HFF-Myc (cell line): ENCODE measurements at regions not wholly inside any gene's neighbourhood (a gene's known extent, or its start where the extent isn't known, plus 50 kb on each side); places are given as distances from the start of the nearest gene placed in this dataset.
"Not testable (repeated sequence)": the region's sequence is repeated elsewhere in the genome, so short reads cannot be mapped to it uniquely, and the experiment has no call there.

Experiments used
- DNase-seq: peaks from one replicate; pipeline ENCODE4 v3.0.0-alpha.2; 2011; ENCODE audit warnings: low read depth; ENCODE audit errors: extremely low read depth
- H3K4me3 ChIP-seq: replicated peaks from 2 replicates; pipeline ENCODE4 v1.5.1; 2011; ENCODE audit warnings: low read depth, mild to moderate bottlenecking, control low read depth, low read length
- TF ChIP-seq, protein P1 (sequence below): IDR thresholded peaks from 2 replicates; pipeline ENCODE4 v1.5.1; 2012; ENCODE audit warnings: mild to moderate bottlenecking, low read depth, low read length, control low read depth; ENCODE audit errors: missing control alignments

DNA sequence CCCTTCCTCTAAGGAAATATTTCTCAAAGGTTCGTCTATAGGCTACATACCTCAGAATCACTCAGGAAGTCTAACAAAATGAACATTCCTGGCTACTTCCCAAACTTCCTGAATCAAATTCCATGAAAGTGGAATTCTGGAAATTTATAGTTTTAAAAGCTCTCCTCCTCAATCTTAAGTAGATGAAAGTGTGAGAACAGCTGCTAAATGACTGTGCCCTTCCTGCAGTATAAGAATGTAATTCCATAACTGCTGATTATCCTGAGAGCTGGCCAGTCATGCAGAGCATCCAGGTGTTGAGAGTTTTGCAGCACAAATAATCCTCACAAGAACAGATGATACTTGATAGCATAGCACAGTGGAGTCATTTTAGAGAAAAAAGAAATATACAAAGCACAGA, 265.0 kb downstream of the KCNJ3 start:
- H3K4me3 ChIP-seq, result no peak overlapping the region
- DNase-seq, result no peak
- TF ChIP-seq, protein P1, sequence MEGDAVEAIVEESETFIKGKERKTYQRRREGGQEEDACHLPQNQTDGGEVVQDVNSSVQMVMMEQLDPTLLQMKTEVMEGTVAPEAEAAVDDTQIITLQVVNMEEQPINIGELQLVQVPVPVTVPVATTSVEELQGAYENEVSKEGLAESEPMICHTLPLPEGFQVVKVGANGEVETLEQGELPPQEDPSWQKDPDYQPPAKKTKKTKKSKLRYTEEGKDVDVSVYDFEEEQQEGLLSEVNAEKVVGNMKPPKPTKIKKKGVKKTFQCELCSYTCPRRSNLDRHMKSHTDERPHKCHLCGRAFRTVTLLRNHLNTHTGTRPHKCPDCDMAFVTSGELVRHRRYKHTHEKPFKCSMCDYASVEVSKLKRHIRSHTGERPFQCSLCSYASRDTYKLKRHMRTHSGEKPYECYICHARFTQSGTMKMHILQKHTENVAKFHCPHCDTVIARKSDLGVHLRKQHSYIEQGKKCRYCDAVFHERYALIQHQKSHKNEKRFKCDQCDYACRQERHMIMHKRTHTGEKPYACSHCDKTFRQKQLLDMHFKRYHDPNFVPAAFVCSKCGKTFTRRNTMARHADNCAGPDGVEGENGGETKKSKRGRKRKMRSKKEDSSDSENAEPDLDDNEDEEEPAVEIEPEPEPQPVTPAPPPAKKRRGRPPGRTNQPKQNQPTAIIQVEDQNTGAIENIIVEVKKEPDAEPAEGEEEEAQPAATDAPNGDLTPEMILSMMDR, result no peak

DNA sequence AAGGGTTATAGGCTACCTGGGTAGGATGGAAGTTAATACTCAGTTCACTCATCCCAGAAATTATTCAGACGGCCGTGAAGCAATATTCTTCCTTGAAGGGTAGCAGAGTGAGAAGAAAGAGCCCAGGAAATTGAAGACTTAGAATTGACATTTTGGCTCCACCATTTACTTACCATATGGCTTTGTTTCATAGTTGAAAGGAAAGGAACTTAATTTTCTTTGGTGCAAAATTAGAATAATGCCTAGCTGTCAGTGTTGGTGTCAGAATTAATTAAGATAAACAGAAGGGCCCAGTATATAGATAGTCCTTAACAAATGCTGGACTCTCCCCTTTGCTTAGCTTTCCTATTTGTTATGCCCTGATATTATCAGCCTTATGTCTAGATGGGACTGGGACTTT, 263.2 kb downstream of the KCNJ3 start:
- TF ChIP-seq, protein P1, result no peak
- H3K4me3 ChIP-seq, result no peak overlapping the region
- no peak for DNase-seq

DNA sequence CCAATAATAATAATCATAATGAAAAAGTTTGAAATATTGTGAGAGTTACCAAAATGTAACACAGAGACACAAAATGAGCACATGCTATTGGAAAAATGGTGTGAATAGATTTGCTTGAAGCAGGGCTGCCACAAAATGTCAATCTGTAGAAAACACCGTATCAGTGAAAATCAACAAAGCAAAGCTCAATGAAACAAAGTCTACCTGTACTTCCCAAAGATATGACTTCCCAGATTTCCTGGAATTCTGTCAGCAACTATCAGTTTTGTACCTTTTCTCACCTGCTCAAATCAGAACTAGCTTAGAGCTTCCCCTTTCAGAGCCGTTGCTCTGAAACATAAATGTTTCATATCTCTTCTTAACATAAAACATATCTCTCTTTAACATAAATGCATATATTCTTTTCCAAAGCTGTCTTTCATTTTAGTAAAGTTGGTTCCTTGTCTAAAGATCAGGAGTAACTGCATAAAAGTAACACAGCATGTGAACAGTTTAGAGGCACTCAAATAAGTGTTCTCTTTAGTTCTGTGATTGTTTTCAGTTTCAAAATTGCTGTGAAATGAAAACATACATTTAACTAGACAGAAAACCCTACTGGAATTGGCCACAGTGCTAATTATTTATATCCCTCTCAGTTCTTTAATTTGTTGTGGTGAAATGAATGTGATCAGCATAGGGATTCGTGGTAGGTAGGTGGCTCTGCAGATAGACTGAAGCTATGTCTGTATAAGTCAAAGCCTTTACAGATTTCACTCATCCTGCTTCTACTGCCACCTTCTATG, 262.5 kb downstream of the KCNJ3 start:
- TF ChIP-seq, protein P1, result no peak
- no peak for DNase-seq
- H3K4me3 ChIP-seq, result no peak overlapping the region

DNA sequence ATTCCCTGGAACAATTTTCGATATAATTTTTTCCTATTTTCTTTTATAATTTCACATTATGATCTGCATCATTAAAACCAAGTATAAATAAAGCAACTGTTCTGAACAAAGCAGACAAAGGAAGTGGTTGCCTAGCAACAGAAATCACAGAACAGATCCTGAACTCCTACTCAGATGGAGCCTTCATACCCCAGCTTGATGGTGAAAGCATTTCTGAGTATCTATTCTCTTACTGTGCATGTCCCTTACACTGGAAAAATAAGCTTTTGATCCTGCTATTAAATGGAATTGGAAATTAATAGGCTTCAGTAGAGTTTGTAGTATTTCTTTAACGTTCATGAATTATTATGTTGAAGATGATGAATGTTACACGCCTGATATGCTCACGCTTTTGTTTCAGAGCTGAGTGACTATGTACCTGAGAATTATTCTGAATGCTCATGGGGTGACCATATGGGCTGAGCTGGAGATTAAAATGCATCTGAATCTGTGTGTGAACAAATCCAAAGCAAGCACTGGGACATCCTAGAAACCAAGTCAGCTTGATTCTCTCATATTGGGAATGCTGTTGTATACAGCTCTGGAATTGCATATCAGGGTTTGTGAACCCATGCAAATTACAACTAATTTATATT, 254.0 kb downstream of the KCNJ3 start:
- no peak overlapping the region for H3K4me3 ChIP-seq
- DNase-seq, result no peak
- TF ChIP-seq, protein P1, result no peak

DNA sequence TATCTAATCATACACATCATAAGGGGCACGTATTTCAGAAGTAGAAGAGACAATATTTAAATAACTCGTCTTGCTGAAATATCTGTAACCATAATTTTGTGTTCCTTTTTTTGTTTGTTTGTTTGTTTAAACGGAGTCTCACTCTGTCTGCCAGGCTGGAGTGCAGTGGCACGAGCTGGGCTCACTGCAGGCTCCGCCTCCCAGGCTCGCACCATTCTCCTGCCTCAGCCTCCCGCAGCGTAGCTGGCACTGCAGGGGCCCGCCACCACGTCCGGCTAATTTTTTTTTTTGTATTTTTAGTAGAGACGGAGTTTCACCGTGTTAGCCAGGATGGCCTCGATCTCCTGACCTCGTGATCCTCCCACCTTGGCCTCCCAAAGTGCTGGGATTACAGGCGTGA, 248.9 kb downstream of the KCNJ3 start:
- H3K4me3 ChIP-seq, DNase-seq: not testable (repeated sequence)

DNA sequence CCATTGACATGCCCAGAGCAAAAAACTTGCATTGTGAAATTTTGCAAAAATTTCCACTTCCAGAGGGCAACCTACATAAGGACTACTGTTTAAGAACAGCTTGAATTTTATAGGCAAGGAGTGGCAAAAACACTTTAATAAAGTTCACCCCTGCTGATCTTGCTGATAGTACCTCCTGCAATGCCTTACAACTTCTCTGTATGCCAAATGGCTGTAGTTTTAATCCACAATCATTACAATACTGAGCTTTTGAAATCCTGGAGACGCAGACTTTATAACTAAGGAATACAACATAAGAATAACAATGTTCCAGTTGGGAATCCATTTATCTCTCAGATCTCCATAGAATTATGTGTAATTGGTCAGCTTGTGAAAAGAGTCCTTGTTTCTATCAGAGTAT, 247.5 kb downstream of the KCNJ3 start:
- DNase-seq, result no peak
- H3K4me3 ChIP-seq, result no peak overlapping the region
- TF ChIP-seq, protein P1, result no peak

DNA sequence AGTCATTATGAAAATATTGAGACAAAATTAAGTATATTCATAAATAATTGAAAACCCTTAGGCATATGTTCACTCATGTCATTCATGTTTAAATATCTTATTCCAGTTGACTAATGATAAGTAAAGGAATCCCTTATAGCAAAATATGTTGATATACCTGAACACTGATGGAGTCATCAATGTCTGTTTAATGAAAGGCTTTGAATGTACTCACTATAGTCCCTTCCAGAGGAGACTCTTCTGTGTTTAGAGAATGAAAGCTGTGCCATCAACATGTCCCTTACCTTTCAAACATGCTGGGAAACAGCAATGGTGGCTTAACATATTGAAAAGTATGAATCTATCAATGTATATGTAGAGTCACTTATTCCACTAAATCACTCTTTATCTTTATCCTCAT, 242.9 kb downstream of the KCNJ3 start:
- H3K4me3 ChIP-seq, result no peak overlapping the region
- TF ChIP-seq, protein P1, result no peak
- no peak for DNase-seq
